ENCODE measurements at regions not wholly inside any gene's neighbourhood (a gene's known extent, or its start where the extent isn't known, plus 50 kb on each side); places are given as distances from the start of the nearest gene placed in this dataset.
"Not testable (repeated sequence)": the region's sequence is repeated elsewhere in the genome, so short reads cannot be mapped to it uniquely, and the experiment has no call there.

DNA sequence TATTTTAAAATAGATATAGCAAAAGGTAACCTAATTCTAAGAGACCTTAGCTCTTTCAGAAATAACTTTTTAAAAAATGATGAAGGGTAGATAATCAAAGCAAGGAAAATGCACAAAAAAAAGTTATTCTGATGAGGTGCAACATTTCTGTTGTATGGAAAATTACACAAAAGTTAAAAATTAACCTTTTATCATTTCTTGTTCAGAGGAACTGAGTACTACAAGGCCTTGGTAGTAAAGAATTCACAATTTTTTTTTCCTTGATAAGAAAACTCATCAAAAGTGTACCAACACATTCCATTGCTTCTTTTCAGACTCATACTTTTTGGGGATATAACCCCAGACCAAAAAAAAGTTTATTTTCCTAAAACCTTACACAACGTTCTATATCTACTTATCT, 213.0 kb downstream of the IL15 start:
- DNase-seq (ENCODE audit: low read depth in 4 of 4, low spot score in 3 of 4): no peak

DNA sequence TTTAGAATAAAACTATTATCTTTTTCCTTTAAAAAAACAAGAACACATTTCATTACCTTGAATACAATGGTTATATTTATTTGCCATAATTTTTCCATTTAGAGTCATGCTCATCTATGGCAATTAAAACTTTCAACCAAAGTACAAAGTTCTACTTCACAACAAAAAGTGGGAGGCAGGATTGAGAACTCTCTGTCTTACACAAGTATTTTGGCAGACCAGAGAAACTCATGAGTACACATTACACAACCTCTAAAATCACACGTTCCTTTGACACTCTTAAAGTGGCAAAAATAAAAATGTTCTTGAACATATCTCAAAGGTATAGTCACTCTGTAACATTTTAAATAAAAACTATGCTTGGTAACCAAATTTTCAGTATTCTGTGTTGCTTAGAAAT, 213.4 kb downstream of the IL15 start:
- DNase-seq (ENCODE audit: low read depth in 4 of 4, low spot score in 3 of 4): no peak

DNA sequence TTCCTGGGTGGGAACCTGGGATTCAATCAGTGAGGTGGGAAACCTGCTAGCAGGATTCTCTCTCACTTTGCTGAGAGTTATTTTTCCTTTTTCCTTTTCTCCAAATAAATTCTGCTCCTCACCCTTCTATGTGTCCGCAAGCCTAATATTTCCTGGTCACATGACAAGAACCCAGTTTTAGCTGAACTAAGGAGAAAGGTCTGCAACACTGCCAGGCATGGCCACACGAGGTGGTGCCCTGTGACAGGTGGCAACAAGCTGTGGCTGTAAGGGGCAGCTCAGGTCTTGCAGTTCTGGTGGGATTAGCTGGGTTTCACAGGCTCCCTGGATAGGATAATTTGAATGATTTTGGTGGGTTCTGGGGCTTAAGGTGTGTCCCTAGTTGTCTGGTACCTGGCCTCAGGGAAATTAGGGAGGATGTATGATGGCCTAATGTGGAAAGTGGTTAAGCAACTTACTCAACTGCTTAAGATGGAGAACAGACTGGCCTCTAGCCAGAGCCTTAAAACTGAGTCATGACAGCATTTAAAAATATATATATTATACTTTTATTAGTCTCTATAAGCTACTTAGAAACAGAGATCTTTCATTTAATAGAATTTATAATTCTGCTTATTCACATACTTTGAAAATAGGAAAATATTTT, 215.0 kb downstream of the IL15 start:
- DNase-seq (ENCODE audit: low read depth in 4 of 4, low spot score in 3 of 4): no peak

DNA sequence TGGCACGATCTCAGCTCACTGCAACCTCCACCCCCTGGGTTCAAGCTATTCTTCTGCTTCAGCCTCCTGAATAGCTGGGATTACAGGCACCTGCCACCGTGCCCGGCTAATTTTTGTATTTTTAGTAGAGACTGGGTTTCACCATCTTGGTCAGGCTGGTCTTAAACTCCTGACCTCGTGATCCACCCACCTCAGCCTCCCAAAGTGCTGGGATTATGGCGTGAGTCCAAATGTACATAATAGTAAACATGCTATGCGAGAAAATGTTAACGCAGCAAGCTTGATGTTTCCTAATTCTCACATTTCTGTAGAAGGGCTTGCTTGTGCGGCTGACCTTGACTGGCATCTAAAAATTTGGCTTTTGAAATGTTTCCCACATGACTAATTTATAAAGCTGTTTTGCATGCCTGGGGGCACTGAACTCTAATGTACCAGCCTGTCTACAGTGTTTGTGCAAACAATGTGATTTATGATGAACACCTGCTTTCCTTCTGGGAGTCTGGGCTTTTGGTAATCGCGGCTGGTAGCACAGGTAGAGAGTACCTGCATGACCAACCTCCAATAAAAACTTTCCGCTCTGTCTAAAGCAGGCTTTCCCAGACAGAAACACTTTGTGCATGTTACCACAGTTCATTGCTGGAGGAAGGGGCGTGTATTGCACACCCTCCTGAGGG, 216.8 kb downstream of the IL15 start:
- peak; percentile 8 to 50 (median 14) for DNase-seq (ENCODE audit: low read depth in 4 of 4, low spot score in 3 of 4)

DNA sequence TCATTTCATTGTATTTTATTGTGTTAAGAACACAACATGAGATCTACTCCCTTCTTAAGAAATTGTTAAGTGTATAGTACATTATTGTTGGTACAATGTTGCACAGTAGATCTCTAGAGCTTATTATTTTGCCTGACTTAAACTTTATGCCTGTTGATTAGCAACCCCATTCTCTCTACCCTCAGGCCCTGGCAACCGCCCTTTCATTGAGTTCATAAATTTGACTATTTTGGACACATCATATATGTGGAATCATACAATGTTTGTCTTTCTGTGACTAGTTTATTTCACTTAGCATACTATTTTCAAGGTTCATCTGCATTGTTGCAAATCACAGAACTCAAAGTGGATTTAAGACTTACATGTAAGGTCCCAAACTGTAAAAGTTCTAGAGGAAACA, 222.1 kb downstream of the IL15 start:
- no peak for DNase-seq (ENCODE audit: low read depth in 4 of 4, low spot score in 3 of 4)

DNA sequence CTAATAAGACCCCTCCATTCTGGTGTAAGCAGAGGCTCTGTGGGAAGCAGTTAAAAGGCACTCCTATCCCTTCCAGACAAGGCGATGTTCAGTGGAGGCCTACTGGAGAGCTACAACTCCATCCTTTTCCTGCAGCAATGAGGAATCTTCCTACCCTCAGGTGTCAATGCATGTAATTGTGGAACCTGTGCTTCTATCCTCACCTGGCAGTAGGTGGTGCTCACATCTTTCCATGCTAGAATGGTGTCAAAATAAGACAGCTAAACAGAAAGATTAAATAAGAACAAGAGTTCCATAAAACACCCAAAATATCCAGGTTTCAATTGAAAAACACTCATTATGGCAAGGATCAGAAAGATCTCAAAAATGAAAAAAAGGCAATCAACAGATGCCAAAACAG, 224.6 kb downstream of the IL15 start:
- no peak for DNase-seq (ENCODE audit: low read depth in 4 of 4, low spot score in 3 of 4)

DNA sequence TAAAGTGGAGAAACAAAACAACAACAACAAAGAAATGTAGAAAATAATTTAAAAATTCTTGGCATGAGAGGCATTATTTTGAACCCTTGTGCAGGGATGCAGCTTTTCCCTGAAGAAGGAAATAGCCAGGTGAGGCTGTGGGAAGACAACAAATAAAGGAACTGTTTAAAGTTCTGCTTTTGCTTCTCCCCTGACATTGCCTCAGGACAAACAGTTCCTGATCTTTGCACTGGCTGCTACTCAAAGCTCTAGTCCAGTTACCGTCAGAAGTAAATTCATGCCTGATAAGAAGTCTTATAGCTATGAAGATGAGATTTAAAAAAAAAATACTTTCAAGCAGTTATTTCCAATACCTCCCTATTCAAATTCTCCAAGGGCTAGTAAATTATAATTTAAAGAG, 233.8 kb downstream of the IL15 start:
- no peak for DNase-seq (ENCODE audit: low read depth in 4 of 4, low spot score in 3 of 4)

DNA sequence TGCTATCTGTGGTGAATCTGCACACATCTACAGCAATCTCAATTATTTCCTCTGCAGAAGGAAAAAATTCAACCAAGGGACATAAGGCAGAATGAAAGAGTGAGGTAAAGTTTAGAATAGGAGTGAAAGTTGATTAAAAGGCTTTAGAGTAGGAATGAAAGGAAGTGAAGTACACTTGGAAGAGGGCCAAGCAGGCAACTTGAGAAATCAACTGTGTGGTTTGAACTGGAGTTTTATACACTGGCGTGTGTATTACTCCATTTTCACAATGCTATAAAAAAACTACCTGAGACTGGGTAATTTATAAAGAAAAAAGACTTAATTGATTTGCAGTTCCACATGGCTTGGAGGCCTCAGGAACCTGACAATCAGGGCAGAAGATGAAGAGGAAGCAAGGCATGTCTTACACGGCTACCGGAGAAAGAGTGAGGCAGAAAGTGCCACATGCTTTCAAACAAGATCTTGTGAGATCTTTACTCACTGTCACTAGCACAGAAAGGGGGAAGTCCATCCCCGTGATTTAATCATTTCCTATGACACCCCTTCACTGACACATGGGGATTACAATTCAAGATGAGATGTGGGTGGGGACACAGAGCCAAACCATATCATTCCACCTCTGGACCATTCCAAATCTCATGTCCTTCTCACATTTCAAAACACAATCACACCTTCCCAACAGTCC, 234.8 kb downstream of the IL15 start:
- no peak for DNase-seq (ENCODE audit: low read depth in 4 of 4, low spot score in 3 of 4)

DNA sequence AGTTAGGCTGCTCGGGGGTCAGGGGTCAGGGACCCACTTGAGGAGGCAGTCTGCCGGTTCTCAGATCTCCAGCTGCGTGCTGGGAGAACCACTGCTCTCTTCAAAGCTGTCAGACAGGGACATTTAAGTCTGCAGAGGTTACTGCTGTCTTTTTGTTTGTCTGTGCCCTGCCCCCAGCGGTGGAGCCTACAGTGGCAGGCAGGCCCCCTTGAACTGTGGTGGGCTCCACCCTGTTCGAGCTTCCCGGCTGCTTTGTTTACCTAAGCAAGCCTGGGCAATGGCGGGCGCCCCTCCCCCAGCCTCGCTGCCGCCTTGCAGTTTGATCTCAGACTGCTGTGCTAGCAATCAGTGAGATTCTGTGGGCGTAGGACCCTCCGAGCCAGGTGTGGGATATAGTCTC, 246.3 kb downstream of the IL15 start:
- not testable (repeated sequence) for DNase-seq (ENCODE audit: low read depth in 4 of 4, low spot score in 3 of 4)

DNA sequence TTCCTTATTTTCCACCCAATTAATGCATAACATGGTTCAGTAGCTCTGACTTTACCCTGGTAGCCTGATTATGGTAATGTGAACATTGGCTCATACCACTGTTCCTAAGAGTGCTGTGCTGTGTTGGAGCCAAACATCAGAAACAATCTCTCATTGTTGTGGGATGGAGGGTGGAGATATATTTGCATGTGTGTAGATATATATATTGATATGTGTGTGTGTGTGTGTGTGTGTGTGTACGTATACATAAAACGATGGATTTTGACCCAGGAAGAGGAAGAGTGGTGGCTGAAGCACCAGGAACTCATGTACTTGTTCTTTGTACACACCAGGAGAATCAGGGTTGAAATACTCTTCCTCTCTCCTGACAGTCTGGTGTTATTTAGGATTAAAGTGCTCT, 247.7 kb downstream of the IL15 start:
- no peak for DNase-seq (ENCODE audit: low read depth in 4 of 4, low spot score in 3 of 4)

DNA sequence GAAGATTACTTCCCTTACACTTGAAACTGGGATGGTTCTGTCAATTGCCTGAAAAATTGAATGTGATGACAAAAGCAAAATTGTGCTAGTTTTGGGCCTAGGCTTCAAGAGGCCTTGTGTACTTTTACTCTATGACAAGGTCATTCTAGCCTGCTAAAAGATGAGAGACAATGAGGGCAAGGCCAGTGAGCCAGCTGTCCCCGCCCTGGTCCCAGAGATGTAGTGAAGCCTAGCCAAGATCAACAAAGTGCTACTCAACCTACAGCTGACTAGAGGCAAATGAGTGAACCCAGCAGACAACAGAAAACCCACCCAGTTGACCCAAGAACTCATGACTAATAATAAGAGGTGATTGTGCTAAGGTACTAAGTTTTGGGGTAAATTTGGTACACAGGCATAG, 248.7 kb downstream of the IL15 start:
- DNase-seq (ENCODE audit: low read depth in 4 of 4, low spot score in 3 of 4): no peak

DNA sequence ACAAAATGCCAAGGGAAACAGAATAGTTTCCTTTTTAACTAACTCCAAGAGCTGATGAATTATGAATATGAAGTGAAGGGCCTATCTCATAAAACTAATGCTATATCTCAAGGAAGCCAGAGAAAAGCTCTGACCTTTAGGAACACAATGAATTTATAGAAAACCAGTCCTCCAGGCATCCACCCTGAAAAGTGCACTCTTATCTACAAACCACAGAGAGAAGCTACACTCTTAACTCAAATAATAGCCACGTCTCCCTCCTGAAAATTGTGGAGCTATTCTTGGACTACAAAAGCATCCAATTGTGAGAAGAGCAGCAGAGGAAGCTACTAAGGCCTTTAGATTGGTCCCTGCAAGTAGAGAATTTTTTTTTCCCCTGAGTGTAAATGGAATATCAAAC, 253.9 kb downstream of the IL15 start:
- DNase-seq (ENCODE audit: low read depth in 4 of 4, low spot score in 3 of 4): no peak

DNA sequence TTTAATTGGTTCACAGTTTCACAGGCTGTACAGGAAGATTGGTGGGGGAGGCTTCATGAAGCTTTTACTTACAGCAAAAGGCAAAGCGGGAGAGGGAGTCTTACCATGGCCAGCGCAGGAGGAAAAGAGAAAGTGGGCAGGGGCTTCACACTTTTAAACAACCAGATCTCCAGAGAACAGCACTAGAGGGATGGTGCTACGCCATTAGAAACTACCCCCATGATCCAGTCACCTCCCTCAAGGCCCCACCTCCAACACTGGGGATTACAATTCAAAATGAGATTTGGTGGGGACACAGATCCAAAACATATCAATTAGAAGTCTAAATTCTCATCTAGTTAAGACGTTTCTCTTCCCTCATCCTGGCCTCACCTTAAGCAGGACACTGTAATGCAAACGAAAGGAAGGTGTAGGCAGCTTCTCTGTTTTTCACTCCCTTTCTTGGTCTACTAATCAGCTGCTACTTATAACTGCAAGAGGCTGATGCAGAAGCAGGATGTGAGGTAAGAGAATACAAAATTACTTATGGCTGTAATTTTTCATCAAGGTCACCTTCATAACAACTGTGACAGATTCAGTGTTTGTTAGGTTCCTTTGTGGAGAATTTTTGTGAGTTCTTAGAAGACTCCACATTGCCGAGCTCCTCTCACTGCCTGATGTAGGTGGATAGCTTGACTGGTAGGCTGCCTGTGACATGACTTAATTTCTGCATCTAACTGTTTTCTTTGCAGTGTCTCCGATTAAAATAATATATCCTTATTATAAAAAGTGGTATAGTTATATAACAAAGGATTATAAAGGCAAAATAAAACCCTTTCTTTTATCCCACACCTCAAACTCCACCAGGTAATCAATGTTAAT, 255.1 kb downstream of the IL15 start:
- no peak for DNase-seq (ENCODE audit: low read depth in 4 of 4, low spot score in 3 of 4)

DNA sequence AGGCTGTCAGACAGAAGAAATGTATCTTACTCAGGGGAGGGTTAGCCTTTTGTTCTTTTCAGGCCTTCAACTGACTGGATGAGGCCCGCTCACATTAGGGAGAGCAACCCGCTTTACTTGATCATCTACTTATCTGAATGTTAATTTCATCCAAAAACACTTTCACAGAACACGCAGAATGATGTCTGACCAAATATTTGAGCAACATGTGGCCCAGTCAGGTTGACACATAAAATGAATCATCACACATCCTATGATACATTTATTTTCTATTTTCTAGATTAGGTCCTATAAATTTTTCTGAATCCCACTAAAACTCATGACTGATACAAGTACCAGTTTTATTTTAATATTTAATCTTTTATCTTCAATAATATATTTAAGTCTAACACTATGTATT, 260.3 kb downstream of the IL15 start:
- DNase-seq (ENCODE audit: low read depth in 4 of 4, low spot score in 3 of 4): no peak

DNA sequence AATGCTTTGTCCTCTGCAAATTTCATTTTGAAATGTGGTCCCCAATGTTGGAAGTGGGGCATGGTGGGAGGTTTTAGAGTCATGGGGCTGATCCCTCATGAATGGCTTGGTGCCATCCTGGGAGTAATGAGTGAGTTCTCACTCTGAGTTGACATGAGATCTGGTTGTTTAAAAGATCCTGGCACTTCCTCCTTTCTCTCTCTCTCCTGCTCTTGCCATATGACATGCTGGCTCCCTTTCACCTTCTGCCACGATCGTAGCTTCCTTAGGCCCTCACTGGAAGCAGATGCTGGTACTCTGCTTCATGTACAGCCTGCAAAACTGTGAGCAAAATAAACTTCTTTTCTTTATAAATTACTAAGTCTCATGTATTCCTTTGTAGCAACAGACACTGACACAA, 262.0 kb downstream of the IL15 start:
- no peak for DNase-seq (ENCODE audit: low read depth in 4 of 4, low spot score in 3 of 4)

DNA sequence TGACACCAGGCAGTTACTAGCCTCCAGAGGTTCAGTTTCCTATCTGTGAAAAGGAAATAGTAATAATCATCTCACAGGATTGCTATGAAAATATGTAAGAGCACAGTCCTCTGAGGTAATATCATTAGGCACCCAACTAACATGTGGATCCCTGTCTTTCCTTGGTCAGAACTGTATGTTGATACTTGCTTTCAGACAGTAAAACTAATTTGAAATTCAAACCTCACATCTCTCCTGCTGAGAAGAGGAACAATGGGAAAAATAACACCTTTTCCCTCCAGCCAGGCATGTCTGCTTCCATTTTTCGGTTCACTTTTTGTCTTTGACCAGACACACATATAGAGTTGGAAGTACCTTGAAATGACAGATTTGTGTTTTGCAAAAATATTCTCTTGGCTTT, 262.7 kb downstream of the IL15 start:
- DNase-seq (ENCODE audit: low read depth in 4 of 4, low spot score in 3 of 4): no peak

DNA sequence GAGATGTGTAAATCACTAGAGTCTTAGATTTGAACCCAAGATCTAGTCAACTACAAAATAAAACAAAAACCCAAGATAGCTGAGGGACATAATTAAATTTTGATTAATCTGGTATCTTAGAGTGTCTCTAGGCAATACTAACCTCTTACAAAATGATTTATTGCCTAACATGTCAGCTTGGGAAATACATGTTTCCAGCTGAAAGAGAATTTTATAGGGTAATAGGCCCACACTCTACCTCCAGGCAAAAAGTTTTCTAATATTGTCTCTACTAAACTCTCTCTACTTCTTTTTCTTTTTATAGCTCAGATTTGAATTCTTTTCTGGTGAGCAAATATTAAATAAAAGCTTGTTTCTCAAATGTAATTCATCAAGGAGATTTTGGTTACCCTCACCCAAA, 263.2 kb downstream of the IL15 start:
- no peak for DNase-seq (ENCODE audit: low read depth in 4 of 4, low spot score in 3 of 4)

DNA sequence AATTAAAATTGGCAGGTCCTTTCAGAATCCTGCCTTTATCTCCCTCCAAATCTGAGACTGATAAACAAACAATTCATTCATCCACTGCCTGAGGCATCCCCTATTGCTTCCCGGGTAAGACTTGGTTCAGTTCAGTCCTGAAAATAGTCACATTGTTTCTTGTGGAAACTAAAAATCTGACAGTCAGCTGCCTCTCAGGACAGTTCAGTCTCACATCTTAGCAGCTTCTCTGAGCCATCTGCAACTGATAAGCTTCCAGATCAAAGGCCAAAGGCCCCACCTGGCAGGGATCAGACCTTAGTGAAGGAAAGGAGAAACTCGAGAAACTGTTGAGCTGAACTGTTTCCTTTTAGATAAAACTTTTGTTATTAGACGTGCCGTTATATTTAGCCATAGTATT, 264.5 kb downstream of the IL15 start:
- DNase-seq (ENCODE audit: low read depth in 4 of 4, low spot score in 3 of 4): no peak

DNA sequence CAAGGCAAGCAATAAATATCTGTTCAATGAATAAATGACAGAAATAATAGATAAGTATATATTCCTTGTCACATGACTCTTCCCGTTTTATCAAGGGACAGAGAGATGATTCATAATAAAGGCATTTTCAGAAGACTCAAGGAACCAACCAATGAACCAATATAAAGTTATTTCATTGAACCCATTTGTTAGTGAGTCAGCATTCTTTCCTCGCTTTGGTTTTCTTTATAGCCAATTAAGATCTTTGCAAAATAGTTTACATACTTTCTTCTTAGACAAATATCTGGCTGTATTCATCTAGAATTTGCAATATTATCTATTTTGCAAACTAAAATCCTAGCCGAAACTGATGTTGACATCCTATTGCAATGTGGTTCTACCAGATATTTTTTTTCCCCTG, 269.4 kb downstream of the IL15 start:
- no peak for DNase-seq (ENCODE audit: low read depth in 4 of 4, low spot score in 3 of 4)

DNA sequence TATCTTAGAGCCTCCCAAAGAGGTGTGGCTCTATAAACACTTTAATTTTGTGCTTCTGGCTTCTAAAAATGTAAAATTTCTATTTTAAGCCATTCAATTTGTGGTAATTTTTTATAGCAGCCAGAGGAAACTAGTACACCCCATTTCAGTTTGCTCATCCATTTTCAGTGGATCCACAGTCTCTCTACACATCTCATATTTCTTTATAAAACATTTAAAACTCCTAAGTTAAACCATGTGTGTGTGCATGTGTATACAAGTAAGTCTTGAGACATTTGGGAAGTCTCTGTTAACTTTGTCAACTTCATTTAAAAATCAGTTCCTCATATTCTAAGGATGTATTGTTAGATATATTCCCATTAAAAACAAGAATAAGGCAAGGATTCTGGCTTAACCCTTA, 273.2 kb downstream of the IL15 start:
- DNase-seq (ENCODE audit: low read depth in 4 of 4, low spot score in 3 of 4): no peak

DNA sequence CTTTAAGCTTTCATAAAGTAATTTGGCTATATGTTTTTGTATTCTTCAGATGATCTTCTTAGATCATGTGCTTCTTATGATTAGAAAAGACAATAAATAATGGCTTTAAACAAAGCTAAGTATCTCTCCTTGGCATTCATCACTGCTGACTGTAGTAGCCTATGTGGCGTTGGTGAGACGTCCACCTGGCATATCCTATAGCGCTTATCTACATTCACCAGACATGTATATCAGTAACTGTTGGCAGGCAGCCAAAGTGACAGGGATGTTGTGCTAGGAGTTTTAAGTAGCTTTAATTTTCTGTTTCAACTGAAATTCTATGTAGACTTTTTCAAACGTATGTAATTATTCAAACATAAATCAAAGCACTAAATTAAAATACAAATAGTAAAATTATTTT, 276.4 kb downstream of the IL15 start:
- DNase-seq (ENCODE audit: low read depth in 4 of 4, low spot score in 3 of 4): peak in 1 of 4 donors; percentile 20

All from left renal pelvis (tissue), 4 donors.